K562 (cell line): ENCODE measurements at regions not wholly inside any gene's neighbourhood (a gene's known extent, or its start where the extent isn't known, plus 50 kb on each side); places are given as distances from the start of the nearest gene placed in this dataset.

Source experiments
- GTF2A2 ChIP-seq: IDR thresholded peaks from 2 replicates; pipeline ENCODE4 v1.6.1; 2016; ENCODE audit warnings: mild to moderate bottlenecking, missing genetic modification characterization, missing compliant biosample characterization
- HNRNPH1 ChIP-seq: fragments of 200-400 bp; formaldehyde crosslinking; optimal IDR thresholded peaks from 2 replicates; pipeline ENCODE3; 2017; ENCODE audit warnings: low read depth, mild to moderate bottlenecking, low read length, moderate library complexity
- HNRNPLL ChIP-seq: fragments of 200-400 bp; formaldehyde crosslinking; IDR thresholded peaks from 2 replicates; pipeline ENCODE4 v1.6.1; 2017; ENCODE audit warnings: low read length, low read depth, mild to moderate bottlenecking; ENCODE audit not compliant: poor library complexity, severe bottlenecking
- HNRNPUL1 ChIP-seq: fragments of 200-400 bp; formaldehyde crosslinking; IDR thresholded peaks from 2 replicates; pipeline ENCODE4 v1.6.1; 2017; ENCODE audit warnings: low read length
- MCM3 ChIP-seq: fragments of 450-650 bp; IDR thresholded peaks from 2 replicates; pipeline ENCODE4 v1.6.1; 2016
- WHSC1 ChIP-seq: IDR thresholded peaks from one replicate; pipeline ENCODE4 v1.6.1; 2012; ENCODE audit warnings: low read length, control low read depth, inconsistent platforms
- TF ChIP-seq, protein P1 (sequence below): fragments of 200-600 bp; sonication (generic); IDR thresholded peaks from one replicate; pipeline ENCODE4 v1.6.1; 2012; ENCODE audit warnings: mild to moderate bottlenecking, low read depth, low read length, inconsistent platforms
- TF ChIP-seq, protein P2 (sequence below): fragments of 450-650 bp; IDR thresholded peaks from 2 replicates; pipeline ENCODE4 v1.6.1; 2016
- TF ChIP-seq, protein P3 (sequence below): fragments of 200-800 bp; sonication (Bioruptor generic); IDR thresholded peaks from 2 replicates; pipeline ENCODE4 v1.6.1; 2017; ENCODE audit warnings: missing genetic modification characterization, missing compliant biosample characterization

DNA sequence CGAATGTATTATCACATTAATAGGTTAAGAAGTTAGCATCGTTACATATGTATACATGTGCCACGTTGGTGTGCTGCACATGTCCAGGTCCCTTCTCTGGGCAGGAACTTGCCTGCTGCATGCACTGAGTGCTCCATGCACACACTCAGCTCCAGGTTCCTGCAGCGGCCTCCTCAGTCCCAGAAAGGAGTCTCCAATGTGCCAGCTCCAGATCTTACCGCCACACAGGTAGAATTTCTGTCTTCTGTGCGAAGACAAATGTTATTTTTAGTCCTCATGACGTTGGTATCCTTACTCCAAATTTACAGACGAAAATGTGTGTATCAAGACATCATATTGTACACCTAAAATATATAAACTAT is 127.1 kb downstream of the GALR1 start (continued):
- TF ChIP-seq, protein P1, sequence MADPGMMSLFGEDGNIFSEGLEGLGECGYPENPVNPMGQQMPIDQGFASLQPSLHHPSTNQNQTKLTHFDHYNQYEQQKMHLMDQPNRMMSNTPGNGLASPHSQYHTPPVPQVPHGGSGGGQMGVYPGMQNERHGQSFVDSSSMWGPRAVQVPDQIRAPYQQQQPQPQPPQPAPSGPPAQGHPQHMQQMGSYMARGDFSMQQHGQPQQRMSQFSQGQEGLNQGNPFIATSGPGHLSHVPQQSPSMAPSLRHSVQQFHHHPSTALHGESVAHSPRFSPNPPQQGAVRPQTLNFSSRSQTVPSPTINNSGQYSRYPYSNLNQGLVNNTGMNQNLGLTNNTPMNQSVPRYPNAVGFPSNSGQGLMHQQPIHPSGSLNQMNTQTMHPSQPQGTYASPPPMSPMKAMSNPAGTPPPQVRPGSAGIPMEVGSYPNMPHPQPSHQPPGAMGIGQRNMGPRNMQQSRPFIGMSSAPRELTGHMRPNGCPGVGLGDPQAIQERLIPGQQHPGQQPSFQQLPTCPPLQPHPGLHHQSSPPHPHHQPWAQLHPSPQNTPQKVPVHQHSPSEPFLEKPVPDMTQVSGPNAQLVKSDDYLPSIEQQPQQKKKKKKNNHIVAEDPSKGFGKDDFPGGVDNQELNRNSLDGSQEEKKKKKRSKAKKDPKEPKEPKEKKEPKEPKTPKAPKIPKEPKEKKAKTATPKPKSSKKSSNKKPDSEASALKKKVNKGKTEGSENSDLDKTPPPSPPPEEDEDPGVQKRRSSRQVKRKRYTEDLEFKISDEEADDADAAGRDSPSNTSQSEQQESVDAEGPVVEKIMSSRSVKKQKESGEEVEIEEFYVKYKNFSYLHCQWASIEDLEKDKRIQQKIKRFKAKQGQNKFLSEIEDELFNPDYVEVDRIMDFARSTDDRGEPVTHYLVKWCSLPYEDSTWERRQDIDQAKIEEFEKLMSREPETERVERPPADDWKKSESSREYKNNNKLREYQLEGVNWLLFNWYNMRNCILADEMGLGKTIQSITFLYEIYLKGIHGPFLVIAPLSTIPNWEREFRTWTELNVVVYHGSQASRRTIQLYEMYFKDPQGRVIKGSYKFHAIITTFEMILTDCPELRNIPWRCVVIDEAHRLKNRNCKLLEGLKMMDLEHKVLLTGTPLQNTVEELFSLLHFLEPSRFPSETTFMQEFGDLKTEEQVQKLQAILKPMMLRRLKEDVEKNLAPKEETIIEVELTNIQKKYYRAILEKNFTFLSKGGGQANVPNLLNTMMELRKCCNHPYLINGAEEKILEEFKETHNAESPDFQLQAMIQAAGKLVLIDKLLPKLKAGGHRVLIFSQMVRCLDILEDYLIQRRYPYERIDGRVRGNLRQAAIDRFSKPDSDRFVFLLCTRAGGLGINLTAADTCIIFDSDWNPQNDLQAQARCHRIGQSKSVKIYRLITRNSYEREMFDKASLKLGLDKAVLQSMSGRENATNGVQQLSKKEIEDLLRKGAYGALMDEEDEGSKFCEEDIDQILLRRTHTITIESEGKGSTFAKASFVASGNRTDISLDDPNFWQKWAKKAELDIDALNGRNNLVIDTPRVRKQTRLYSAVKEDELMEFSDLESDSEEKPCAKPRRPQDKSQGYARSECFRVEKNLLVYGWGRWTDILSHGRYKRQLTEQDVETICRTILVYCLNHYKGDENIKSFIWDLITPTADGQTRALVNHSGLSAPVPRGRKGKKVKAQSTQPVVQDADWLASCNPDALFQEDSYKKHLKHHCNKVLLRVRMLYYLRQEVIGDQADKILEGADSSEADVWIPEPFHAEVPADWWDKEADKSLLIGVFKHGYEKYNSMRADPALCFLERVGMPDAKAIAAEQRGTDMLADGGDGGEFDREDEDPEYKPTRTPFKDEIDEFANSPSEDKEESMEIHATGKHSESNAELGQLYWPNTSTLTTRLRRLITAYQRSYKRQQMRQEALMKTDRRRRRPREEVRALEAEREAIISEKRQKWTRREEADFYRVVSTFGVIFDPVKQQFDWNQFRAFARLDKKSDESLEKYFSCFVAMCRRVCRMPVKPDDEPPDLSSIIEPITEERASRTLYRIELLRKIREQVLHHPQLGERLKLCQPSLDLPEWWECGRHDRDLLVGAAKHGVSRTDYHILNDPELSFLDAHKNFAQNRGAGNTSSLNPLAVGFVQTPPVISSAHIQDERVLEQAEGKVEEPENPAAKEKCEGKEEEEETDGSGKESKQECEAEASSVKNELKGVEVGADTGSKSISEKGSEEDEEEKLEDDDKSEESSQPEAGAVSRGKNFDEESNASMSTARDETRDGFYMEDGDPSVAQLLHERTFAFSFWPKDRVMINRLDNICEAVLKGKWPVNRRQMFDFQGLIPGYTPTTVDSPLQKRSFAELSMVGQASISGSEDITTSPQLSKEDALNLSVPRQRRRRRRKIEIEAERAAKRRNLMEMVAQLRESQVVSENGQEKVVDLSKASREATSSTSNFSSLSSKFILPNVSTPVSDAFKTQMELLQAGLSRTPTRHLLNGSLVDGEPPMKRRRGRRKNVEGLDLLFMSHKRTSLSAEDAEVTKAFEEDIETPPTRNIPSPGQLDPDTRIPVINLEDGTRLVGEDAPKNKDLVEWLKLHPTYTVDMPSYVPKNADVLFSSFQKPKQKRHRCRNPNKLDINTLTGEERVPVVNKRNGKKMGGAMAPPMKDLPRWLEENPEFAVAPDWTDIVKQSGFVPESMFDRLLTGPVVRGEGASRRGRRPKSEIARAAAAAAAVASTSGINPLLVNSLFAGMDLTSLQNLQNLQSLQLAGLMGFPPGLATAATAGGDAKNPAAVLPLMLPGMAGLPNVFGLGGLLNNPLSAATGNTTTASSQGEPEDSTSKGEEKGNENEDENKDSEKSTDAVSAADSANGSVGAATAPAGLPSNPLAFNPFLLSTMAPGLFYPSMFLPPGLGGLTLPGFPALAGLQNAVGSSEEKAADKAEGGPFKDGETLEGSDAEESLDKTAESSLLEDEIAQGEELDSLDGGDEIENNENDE = no peak
- TF ChIP-seq, protein P2, sequence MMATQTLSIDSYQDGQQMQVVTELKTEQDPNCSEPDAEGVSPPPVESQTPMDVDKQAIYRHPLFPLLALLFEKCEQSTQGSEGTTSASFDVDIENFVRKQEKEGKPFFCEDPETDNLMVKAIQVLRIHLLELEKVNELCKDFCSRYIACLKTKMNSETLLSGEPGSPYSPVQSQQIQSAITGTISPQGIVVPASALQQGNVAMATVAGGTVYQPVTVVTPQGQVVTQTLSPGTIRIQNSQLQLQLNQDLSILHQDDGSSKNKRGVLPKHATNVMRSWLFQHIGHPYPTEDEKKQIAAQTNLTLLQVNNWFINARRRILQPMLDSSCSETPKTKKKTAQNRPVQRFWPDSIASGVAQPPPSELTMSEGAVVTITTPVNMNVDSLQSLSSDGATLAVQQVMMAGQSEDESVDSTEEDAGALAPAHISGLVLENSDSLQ = no peak
- TF ChIP-seq MCM3 = no peak
- TF ChIP-seq HNRNPUL1 = no peak
- no peak for TF ChIP-seq WHSC1
- TF ChIP-seq GTF2A2 (tag) = no peak
- no peak for TF ChIP-seq HNRNPH1
- no peak for TF ChIP-seq HNRNPLL
- TF ChIP-seq, protein P3, sequence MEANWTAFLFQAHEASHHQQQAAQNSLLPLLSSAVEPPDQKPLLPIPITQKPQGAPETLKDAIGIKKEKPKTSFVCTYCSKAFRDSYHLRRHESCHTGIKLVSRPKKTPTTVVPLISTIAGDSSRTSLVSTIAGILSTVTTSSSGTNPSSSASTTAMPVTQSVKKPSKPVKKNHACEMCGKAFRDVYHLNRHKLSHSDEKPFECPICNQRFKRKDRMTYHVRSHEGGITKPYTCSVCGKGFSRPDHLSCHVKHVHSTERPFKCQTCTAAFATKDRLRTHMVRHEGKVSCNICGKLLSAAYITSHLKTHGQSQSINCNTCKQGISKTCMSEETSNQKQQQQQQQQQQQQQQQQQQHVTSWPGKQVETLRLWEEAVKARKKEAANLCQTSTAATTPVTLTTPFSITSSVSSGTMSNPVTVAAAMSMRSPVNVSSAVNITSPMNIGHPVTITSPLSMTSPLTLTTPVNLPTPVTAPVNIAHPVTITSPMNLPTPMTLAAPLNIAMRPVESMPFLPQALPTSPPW = no peak
- TF ChIP-seq, all 486 proteins: peak for 0
